ENCODE measurements at regions not wholly inside any gene's neighbourhood (a gene's known extent, or its start where the extent isn't known, plus 50 kb on each side); places are given as distances from the start of the nearest gene placed in this dataset.

DNA sequence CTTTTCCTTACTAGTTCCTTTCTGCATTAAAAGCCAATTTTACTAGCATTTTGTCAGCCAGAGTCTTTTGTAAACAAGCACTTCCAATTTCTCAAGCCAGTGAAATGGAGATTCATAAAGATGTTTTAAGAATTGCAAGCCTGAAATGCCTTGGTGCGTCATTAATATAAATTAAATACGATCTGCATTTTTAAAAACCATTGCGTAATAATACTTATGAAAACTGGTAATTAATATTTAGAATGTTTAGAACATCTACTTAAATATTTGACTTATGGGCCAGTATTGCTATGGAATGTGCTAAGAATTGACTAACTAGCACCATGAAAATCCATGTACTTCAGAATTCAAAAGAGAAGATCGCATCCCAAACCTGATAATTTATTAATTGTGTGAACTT is 89.1 kb upstream of the PROX1 start:
- in situ Hi-C loops (cut with HindIII; ENCODE audit: low sequenced_read_pairs), result no loop called here
- H3K4me3 ChIP-seq (ENCODE audit: low read depth, low read length), result no peak overlapping the region
- TF ChIP-seq, protein P1, sequence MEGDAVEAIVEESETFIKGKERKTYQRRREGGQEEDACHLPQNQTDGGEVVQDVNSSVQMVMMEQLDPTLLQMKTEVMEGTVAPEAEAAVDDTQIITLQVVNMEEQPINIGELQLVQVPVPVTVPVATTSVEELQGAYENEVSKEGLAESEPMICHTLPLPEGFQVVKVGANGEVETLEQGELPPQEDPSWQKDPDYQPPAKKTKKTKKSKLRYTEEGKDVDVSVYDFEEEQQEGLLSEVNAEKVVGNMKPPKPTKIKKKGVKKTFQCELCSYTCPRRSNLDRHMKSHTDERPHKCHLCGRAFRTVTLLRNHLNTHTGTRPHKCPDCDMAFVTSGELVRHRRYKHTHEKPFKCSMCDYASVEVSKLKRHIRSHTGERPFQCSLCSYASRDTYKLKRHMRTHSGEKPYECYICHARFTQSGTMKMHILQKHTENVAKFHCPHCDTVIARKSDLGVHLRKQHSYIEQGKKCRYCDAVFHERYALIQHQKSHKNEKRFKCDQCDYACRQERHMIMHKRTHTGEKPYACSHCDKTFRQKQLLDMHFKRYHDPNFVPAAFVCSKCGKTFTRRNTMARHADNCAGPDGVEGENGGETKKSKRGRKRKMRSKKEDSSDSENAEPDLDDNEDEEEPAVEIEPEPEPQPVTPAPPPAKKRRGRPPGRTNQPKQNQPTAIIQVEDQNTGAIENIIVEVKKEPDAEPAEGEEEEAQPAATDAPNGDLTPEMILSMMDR (IDR thresholded peaks at IDR 0.05; ENCODE audit: low read depth, low read length), result no peak
- DNase-seq (ENCODE audit: low read depth, low spot score), result no peak

DNA sequence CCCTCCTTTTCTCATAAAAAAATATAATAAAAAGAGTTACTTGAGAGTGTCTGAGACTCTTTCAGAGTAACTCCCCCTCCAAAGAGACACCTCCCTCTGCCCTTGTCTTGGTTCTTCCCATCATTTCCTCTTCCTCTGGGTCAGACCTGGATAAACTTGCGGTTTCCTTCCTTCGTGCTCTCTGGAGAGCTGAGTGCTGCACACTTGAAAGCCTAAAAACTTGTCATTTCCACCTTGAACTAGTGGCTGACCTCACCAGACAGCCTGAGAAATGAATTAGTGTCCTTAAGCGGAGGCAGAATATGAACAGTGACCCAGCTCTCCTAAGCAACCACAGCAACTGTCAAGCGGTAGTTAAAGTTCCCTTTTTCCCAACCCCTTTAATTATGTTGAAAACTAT is 88.4 kb upstream of the PROX1 start:
- in situ Hi-C loops (cut with HindIII; ENCODE audit: low sequenced_read_pairs), result no loop called here
- DNase-seq (ENCODE audit: low read depth, low spot score), result no peak
- TF ChIP-seq, protein P1 (IDR thresholded peaks at IDR 0.05; ENCODE audit: low read depth, low read length), result no peak
- H3K4me3 ChIP-seq (ENCODE audit: low read depth, low read length), result no peak overlapping the region

DNA sequence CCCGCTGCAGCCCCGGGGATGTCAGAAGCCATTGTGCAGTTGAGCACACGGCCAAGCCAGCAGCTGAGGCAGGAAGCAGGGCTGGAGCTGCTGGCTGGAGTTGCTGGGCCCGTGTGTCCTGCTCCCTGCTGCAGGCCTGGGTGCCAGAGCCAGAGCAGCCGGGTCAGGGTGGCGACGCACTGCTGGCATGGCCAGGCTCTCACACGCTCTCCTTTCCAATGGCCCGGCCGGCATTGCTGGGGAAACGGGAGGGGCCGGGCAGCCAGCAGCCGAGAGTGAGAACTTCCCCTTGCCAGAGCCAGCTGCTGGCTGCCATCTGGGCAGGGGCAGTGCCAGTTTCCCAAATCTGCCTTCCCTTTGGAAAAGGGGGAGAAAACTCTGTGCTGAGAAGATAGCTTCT is 82.4 kb upstream of the PROX1 start:
- in situ Hi-C loops (cut with HindIII; ENCODE audit: low sequenced_read_pairs), result no loop called here
- no peak for DNase-seq (ENCODE audit: low read depth, low spot score)
- TF ChIP-seq, protein P1 (IDR thresholded peaks at IDR 0.05; ENCODE audit: low read depth, low read length), result no peak
- H3K4me3 ChIP-seq (ENCODE audit: low read depth, low read length), result no peak overlapping the region

DNA sequence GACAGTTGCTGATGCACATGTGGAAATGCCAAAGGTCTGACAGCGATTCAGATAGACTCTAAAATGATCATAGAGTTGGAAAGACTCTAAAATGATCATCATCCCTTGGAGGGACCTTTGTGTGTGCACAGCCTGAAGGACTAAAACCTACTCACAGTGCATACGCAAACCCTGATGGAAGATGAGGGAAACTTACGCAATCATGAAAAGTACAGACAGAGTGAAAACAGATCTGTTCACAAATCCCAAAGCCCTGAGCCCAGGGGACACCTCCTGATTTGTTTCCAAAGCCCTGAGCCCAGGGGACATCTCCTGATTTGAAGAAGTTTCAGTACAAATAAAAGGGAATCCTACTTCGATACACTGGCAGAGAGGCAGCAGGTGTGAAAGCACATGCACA is 79.3 kb upstream of the PROX1 start:
- TF ChIP-seq, protein P1 (IDR thresholded peaks at IDR 0.05; ENCODE audit: low read depth, low read length), result no peak
- in situ Hi-C loops (cut with HindIII; ENCODE audit: low sequenced_read_pairs), result no loop called here
- no peak overlapping the region for H3K4me3 ChIP-seq (ENCODE audit: low read depth, low read length)

DNA sequence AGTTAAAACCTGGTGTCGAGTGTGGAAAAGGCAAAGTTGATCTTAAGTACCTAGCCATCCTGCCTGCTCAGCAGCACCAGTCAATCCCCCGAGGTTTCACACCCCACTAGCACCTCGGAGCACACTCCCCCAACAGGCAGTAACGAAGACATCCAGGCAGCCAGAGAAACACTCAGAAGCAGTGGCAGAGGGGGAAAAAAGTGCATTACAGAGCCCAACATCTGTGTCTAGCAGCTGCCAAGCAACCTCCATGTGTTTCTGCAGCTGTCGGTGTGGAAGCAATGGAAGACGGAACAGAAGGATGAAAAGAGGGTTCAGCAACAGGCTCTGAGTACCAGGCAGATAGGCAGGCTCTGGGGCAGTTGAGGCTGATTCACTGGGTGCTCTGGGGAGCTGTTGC is 73.4 kb upstream of the PROX1 start:
- in situ Hi-C loops (cut with HindIII; ENCODE audit: low sequenced_read_pairs), result no loop called here
- H3K4me3 ChIP-seq (ENCODE audit: low read depth, low read length), result no peak overlapping the region
- TF ChIP-seq, protein P1 (IDR thresholded peaks at IDR 0.05; ENCODE audit: low read depth, low read length), result no peak
- no peak for DNase-seq (ENCODE audit: low read depth, low spot score)

More for the DNA sequence above, 79.3 kb upstream of the PROX1 start:
- no peak for DNase-seq (ENCODE audit: low read depth, low spot score)

DNA sequence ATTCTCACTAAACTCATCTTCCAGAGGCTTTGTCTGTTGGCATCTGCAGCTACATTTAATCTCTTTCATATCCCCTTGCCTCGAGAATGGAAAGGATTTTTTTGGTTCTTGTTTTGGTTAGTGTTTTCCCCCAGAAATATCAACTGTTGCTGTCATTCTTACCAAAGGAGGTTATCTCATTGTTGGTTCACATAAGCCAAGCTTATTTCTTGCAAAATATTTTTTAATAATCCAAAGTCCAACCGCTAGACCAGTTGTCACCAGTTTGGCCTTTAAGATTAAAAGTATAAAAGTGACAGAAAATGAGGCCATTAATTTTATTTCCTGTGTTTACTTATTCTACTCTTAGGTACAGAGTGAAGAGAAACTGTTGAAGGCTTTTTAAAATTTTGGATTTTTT is 66.5 kb upstream of the PROX1 start:
- TF ChIP-seq, protein P1 (IDR thresholded peaks at IDR 0.05; ENCODE audit: low read depth, low read length), result no peak
- no peak overlapping the region for H3K4me3 ChIP-seq (ENCODE audit: low read depth, low read length)
- in situ Hi-C loops (cut with HindIII; ENCODE audit: low sequenced_read_pairs), result no loop called here
- DNase-seq (ENCODE audit: low read depth, low spot score), result no peak

DNA sequence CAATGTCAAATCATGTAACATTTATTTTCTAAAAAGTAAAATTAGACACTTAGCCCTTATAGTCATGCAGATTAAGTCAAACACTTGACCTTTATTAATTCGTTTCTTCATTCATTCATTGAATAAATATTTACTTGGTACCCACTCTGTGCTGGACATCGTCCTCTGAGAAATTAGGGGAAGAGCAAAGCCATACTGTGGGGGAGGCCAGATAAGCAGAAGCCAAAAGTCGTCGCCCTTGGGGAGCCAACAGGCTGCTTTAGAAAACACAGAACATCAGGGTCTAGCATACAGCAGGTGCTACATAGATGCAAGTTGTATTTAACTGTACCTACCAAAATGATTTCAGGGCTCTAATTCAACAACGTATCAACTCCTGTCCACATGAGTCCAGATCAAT is 66.1 kb upstream of the PROX1 start:
- TF ChIP-seq, protein P1 (IDR thresholded peaks at IDR 0.05; ENCODE audit: low read depth, low read length), result no peak
- no peak overlapping the region for H3K4me3 ChIP-seq (ENCODE audit: low read depth, low read length)
- in situ Hi-C loops (cut with HindIII; ENCODE audit: low sequenced_read_pairs), result no loop called here
- DNase-seq (ENCODE audit: low read depth, low spot score), result no peak
